ENCODE measurements at regions not wholly inside any gene's neighbourhood (a gene's known extent, or its start where the extent isn't known, plus 50 kb on each side); places are given as distances from the start of the nearest gene placed in this dataset.
A peak's percentile ranks its signal among the peaks of the same experiment; 100 is the strongest.
"Not testable (repeated sequence)": the region's sequence is repeated elsewhere in the genome, so short reads cannot be mapped to it uniquely, and the experiment has no call there.

- peaks cover 9% of the 10 kb centered on the region for H3K27me3 Mint-ChIP-seq
- H3K36me3 Mint-ChIP-seq, result no peaks in the 10 kb centered on the region
- H3K27ac Mint-ChIP-seq, result no peak overlapping the region
- no peaks in the 10 kb centered on the region for H3K4me1 Mint-ChIP-seq
- no peak overlapping the region for H3K4me3 Mint-ChIP-seq
- H3K9me3 Mint-ChIP-seq, result no peaks in the 10 kb centered on the region
These were observed 99.7 kb upstream of the OTOS start for GRCh38 chr2:240240017-240240734.

- Mint-ChIP-seq H3K9me3 (no peaks in the 10 kb centered on the region), H3K4me3 (no peak overlapping the region), H3K36me3 (no peaks in the 10 kb centered on the region), H3K4me1 (no peaks in the 10 kb centered on the region), H3K27ac (no peak overlapping the region), H3K27me3 (peaks cover 10% of the 10 kb centered on the region)
These were observed 100.3 kb upstream of the OTOS start for GRCh38 chr2:240240781-240241180.

GRCh38 chr2:240241572-240241971 lies 101.1 kb upstream of the OTOS start:
- Mint-ChIP-seq H3K27ac (no peak overlapping the region), H3K4me1 (no peaks in the 10 kb centered on the region), H3K36me3 (no peaks in the 10 kb centered on the region), H3K4me3 (no peak overlapping the region), H3K9me3 (no peaks in the 10 kb centered on the region), H3K27me3 (peaks cover 13% of the 10 kb centered on the region)

- H3K27ac Mint-ChIP-seq, H3K36me3 Mint-ChIP-seq, H3K4me1 Mint-ChIP-seq, H3K4me3 Mint-ChIP-seq, H3K9me3 Mint-ChIP-seq: not testable (repeated sequence)
- H3K27me3 Mint-ChIP-seq, result peaks cover 19% of the 10 kb centered on the region
These were observed 102.6 kb upstream of the OTOS start for GRCh38 chr2:240243049-240243448.

- Mint-ChIP-seq H3K4me1 (no peaks in the 10 kb centered on the region), H3K4me3 (no peak overlapping the region), H3K27ac (no peak overlapping the region), H3K27me3 (peaks cover 15% of the 10 kb centered on the region), H3K9me3 (no peaks in the 10 kb centered on the region), H3K36me3 (no peaks in the 10 kb centered on the region)
These were observed 104.1 kb upstream of the OTOS start for GRCh38 chr2:240244543-240244942.

- peaks cover 15% of the 10 kb centered on the region for H3K27me3 Mint-ChIP-seq
- H3K4me3 Mint-ChIP-seq, result no peak overlapping the region
- H3K9me3 Mint-ChIP-seq, result no peaks in the 10 kb centered on the region
- H3K27ac Mint-ChIP-seq, result no peak overlapping the region
- H3K36me3 Mint-ChIP-seq, result no peaks in the 10 kb centered on the region
- no peaks in the 10 kb centered on the region for H3K4me1 Mint-ChIP-seq
These were observed 104.7 kb upstream of the OTOS start for GRCh38 chr2:240245184-240245583.

- no peaks in the 10 kb centered on the region for H3K36me3 Mint-ChIP-seq
- H3K9me3 Mint-ChIP-seq, result no peaks in the 10 kb centered on the region
- no peak overlapping the region for H3K27ac Mint-ChIP-seq
- H3K27me3 Mint-ChIP-seq, result peaks cover 14% of the 10 kb centered on the region
- H3K4me3 Mint-ChIP-seq, result no peak overlapping the region
- H3K4me1 Mint-ChIP-seq, result no peaks in the 10 kb centered on the region
These were observed 105.2 kb upstream of the OTOS start for GRCh38 chr2:240245706-240246105.

GRCh38 chr2:240246173-240246820 lies 105.8 kb upstream of the OTOS start:
- H3K9me3 Mint-ChIP-seq, result no peaks in the 10 kb centered on the region
- H3K4me1 Mint-ChIP-seq, result no peaks in the 10 kb centered on the region
- H3K4me3 Mint-ChIP-seq, result no peak overlapping the region
- H3K27me3 Mint-ChIP-seq, result peaks cover 14% of the 10 kb centered on the region
- no peaks in the 10 kb centered on the region for H3K36me3 Mint-ChIP-seq
- H3K27ac Mint-ChIP-seq, result peak overlapping the region; percentile 17

GRCh38 chr2:240247241-240247867 lies 106.9 kb upstream of the OTOS start:
- Mint-ChIP-seq H3K27me3 (peaks cover 14% of the 10 kb centered on the region), H3K27ac (no peak overlapping the region)

GRCh38 chr2:240247868-240248720 lies 107.6 kb upstream of the OTOS start:
- H3K4me1 Mint-ChIP-seq, result no peaks in the 10 kb centered on the region
- H3K27me3 Mint-ChIP-seq, result peaks cover 14% of the 10 kb centered on the region
- no peaks in the 10 kb centered on the region for H3K36me3 Mint-ChIP-seq
- H3K9me3 Mint-ChIP-seq, result no peaks in the 10 kb centered on the region
- H3K4me3 Mint-ChIP-seq, result no peak overlapping the region
- no peak overlapping the region for H3K27ac Mint-ChIP-seq

More at GRCh38 chr2:240247241-240247867, 106.9 kb upstream of the OTOS start:
- Mint-ChIP-seq H3K36me3 (no peaks in the 10 kb centered on the region), H3K9me3 (no peaks in the 10 kb centered on the region), H3K4me1 (no peaks in the 10 kb centered on the region), H3K4me3 (no peak overlapping the region)

- H3K27ac Mint-ChIP-seq, result no peak overlapping the region
- H3K36me3 Mint-ChIP-seq, result no peaks in the 10 kb centered on the region
- no peak overlapping the region for H3K4me3 Mint-ChIP-seq
- no peaks in the 10 kb centered on the region for H3K4me1 Mint-ChIP-seq
- H3K27me3 Mint-ChIP-seq, result peaks cover 15% of the 10 kb centered on the region
- no peaks in the 10 kb centered on the region for H3K9me3 Mint-ChIP-seq
These were observed 108.4 kb upstream of the OTOS start for GRCh38 chr2:240248721-240249422.

- Mint-ChIP-seq H3K9me3 (no peaks in the 10 kb centered on the region), H3K27ac (no peak overlapping the region)
These were observed 109.1 kb upstream of the OTOS start for GRCh38 chr2:240249423-240250149.

GRCh38 chr2:240250150-240250984 lies 109.9 kb upstream of the OTOS start:
- Mint-ChIP-seq H3K9me3 (no peaks in the 10 kb centered on the region), H3K27ac (no peak overlapping the region), H3K27me3 (peaks cover 10% of the 10 kb centered on the region), H3K36me3 (no peaks in the 10 kb centered on the region), H3K4me3 (no peak overlapping the region), H3K4me1 (no peaks in the 10 kb centered on the region)

More at GRCh38 chr2:240249423-240250149, 109.1 kb upstream of the OTOS start:
- Mint-ChIP-seq H3K27me3 (peaks cover 12% of the 10 kb centered on the region), H3K4me1 (no peaks in the 10 kb centered on the region), H3K36me3 (no peaks in the 10 kb centered on the region), H3K4me3 (no peak overlapping the region)

Data from activated naive CD4-positive, alpha-beta T cell treated with anti-CD3 and anti-CD28 coated beads, Interleukin-2, amount 50 U/mL, for 24 hours (primary cell).